ENCODE measurements at regions not wholly inside any gene's neighbourhood (a gene's known extent, or its start where the extent isn't known, plus 50 kb on each side); places are given as distances from the start of the nearest gene placed in this dataset.

DNA sequence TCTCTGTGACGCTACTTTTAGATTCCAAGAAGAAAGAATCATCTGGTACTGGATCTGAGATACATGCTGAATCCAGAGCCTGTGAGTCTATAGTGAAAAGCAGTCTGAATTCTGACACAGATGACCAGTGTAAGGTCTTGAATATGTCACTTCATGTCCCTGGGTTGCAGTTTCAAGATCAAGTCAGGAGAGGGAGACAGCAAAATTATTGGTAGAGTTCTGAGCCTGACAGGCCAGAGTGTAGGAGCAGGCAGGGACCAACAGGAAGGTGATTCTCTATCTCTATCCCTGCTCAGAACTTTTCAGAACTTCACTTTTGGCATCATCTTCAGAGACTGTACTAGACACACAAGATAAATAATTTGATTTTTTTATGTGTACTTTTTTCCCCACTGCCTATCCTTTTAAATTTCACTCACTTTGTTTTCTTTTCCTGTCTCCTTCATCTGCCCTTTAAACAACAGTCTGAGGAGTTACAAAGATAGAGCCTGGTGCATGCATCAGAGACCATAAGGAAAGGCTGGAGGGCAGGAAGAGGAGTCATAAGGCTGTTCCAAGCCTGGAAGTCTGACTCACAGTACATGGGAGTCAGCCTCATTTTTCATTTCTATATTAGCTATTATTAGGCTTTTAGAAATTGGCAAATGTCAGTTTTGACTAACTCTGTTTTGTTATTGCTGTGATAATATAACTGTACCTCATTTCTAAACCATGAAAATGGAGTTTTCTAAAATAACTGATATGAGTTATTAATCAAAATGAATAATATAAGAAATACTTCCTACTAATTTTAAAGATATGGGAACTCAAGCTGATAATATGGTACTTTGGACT is 120.2 kb upstream of the TMEM229A start:
- H3K18ac ChIP-seq (ENCODE audit: extremely low read depth, low read length), result no peak overlapping the region
- H2BK15ac ChIP-seq (ENCODE audit: low read length), result no peak overlapping the region
- H3K14ac ChIP-seq (ENCODE audit: insufficient read length), result no peak overlapping the region
- no peak overlapping the region for H2BK120ac ChIP-seq (replicated peaks; ENCODE audit: low read depth, low read length)
- no peak overlapping the region for H4K8ac ChIP-seq (ENCODE audit: extremely low read depth, insufficient read depth, low read length)
- no peaks in the 10 kb centered on the region for H3K23me2 ChIP-seq (ENCODE audit: low read depth, low read length)
- WGBS, 2 experiments (ENCODE audit: extremely low coverage in 1 of 2, insufficient coverage in 1 of 2, insufficient read length in 1 of 2, insufficient replicate concordance in 2 of 2, low coverage in 1 of 2, low lambda C conversion rate in 2 of 2, missing lambda C conversion rate in 1 of 2), result 92% methylated on average over 1 of the region's 1 CpG; no CpG with 5 or more reads in 1 of the 2 experiments
- H4K91ac ChIP-seq (replicated peaks; ENCODE audit: insufficient read length, low read length), result no peak overlapping the region
- DNase-seq (ENCODE audit: low read depth in 1 of 2, low spot score in 2 of 2) (peak in 1 of 2 experiments; percentile 33), FAIRE-seq (peak; percentile 86)
- no peak overlapping the region for H3K4ac ChIP-seq (replicated peaks; ENCODE audit: insufficient read length, low read depth, low read length)
- no peaks in the 10 kb centered on the region for H3K27me3 ChIP-seq (replicated peaks in 1 of 4; ENCODE audit: control insufficient read depth in 3 of 4, extremely low read depth in 1 of 4, insufficient read depth in 3 of 4, low read length in 3 of 4)
- no peak overlapping the region for H2BK20ac ChIP-seq (ENCODE audit: low read length)
- H3K9me3 ChIP-seq (ENCODE audit: insufficient read depth in 2 of 2, low read depth in 1 of 2, low read length in 1 of 2), result no peaks in the 10 kb centered on the region
- H4K20me1 ChIP-seq (replicated peaks in 1 of 2; ENCODE audit: control insufficient read depth in 1 of 2, insufficient read depth in 2 of 2, low read length in 2 of 2), result no peaks in the 10 kb centered on the region
- ChIA-PET POLR2A (ENCODE audit: partially characterized antibody) (no interaction called here), CTCF (ENCODE audit: partially characterized antibody) (interaction anchor here (0.8 to 3.2 kb wide), 15 partner anchors 9 to 705 kb away, joined by 3 to 28 read pairs (median 6); no protein-coding TSS in a partner anchor)
- H2BK5ac ChIP-seq (ENCODE audit: low read depth, low read length), result no peak overlapping the region
- no peaks in the 10 kb centered on the region for H3K79me1 ChIP-seq (ENCODE audit: low read depth, low read length)
- H3K79me2 ChIP-seq (ENCODE audit: control insufficient read depth in 1 of 2, insufficient read depth in 2 of 2, low read length in 2 of 2), result no peaks in the 10 kb centered on the region
- H3K23ac ChIP-seq (ENCODE audit: insufficient read length), result no peak overlapping the region
- no peak overlapping the region for H3K4me2 ChIP-seq (ENCODE audit: insufficient read depth in 1 of 2, low read depth in 2 of 2, low read length in 2 of 2)
- H3K4me3 ChIP-seq (ENCODE audit: extremely low read depth in 1 of 4, insufficient read depth in 2 of 4, low read depth in 3 of 4, low read length in 4 of 4), result no peak overlapping the region
- H3K9ac ChIP-seq (replicated peaks in 1 of 4; ENCODE audit: extremely low read depth in 1 of 4, low read depth in 3 of 4, low read length in 3 of 4), result no peak overlapping the region
- no peak overlapping the region for H3K56ac ChIP-seq (replicated peaks; ENCODE audit: insufficient read length, low read depth, low read length)
- no peaks in the 10 kb centered on the region for H3K4me1 ChIP-seq (replicated peaks in 1 of 4; ENCODE audit: control insufficient read depth in 3 of 4, insufficient read depth in 4 of 4, low read length in 3 of 4)
- H3K36me3 ChIP-seq (ENCODE audit: control insufficient read depth in 2 of 4, insufficient read depth in 4 of 4, low read length in 3 of 4), result no peaks in the 10 kb centered on the region
- H4K5ac ChIP-seq (ENCODE audit: insufficient read length, low read depth, low read length), result no peak overlapping the region
- H2AFZ ChIP-seq (ENCODE audit: low read length), result no peak overlapping the region
- no peak overlapping the region for H2BK12ac ChIP-seq (ENCODE audit: low read depth, low read length)
- no peak overlapping the region for H2AK5ac ChIP-seq (ENCODE audit: low read depth, low read length)
- H3K27ac ChIP-seq (ENCODE audit: low read depth, low read length), result no peak overlapping the region
- no peak for TF ChIP-seq SIN3A (conservative IDR thresholded peaks at IDR 0.05 in 1 of 2, IDR thresholded peaks at IDR 0.05 in 1 of 2; ENCODE audit: low read depth in 1 of 2, low read length in 2 of 2)
- TF ChIP-seq TCF12 (IDR thresholded peaks at IDR 0.05; ENCODE audit: low read depth, low read length), result no peak
- TF ChIP-seq POU5F1 (IDR thresholded peaks at IDR 0.05; ENCODE audit: low read depth, low read length), result no peak
- TF ChIP-seq, protein P1, sequence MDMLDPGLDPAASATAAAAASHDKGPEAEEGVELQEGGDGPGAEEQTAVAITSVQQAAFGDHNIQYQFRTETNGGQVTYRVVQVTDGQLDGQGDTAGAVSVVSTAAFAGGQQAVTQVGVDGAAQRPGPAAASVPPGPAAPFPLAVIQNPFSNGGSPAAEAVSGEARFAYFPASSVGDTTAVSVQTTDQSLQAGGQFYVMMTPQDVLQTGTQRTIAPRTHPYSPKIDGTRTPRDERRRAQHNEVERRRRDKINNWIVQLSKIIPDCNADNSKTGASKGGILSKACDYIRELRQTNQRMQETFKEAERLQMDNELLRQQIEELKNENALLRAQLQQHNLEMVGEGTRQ (IDR thresholded peaks at IDR 0.05; ENCODE audit: low read length), result no peak
- no peak for TF ChIP-seq FOSL1 (IDR thresholded peaks at IDR 0.05; ENCODE audit: insufficient read depth, low read depth, low read length)
- TF ChIP-seq, protein P2, sequence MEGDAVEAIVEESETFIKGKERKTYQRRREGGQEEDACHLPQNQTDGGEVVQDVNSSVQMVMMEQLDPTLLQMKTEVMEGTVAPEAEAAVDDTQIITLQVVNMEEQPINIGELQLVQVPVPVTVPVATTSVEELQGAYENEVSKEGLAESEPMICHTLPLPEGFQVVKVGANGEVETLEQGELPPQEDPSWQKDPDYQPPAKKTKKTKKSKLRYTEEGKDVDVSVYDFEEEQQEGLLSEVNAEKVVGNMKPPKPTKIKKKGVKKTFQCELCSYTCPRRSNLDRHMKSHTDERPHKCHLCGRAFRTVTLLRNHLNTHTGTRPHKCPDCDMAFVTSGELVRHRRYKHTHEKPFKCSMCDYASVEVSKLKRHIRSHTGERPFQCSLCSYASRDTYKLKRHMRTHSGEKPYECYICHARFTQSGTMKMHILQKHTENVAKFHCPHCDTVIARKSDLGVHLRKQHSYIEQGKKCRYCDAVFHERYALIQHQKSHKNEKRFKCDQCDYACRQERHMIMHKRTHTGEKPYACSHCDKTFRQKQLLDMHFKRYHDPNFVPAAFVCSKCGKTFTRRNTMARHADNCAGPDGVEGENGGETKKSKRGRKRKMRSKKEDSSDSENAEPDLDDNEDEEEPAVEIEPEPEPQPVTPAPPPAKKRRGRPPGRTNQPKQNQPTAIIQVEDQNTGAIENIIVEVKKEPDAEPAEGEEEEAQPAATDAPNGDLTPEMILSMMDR (IDR thresholded peaks at IDR 0.05; ENCODE audit: control extremely low read depth in 1 of 3, insufficient read depth in 1 of 3, low read depth in 1 of 3, low read length in 3 of 3), result peak in 2 of 3 experiments; percentile 63 to 73; a peak in 3 of 4 replicates
- TF ChIP-seq RNF2 (IDR thresholded peaks at IDR 0.05; ENCODE audit: borderline replicate concordance, low read depth, low read length, missing control alignments, poor library complexity, severe bottlenecking), result no peak
- TF ChIP-seq SIX5 (IDR thresholded peaks at IDR 0.05; ENCODE audit: low read depth, low read length), result no peak
